A673 (cell line): ENCODE measurements at regions not wholly inside any gene's neighbourhood (a gene's known extent, or its start where the extent isn't known, plus 50 kb on each side); places are given as distances from the start of the nearest gene placed in this dataset.

ENCODE experiments used
- BruUV-seq: library from RNA; stranded (reverse); fragments of 400-500 nt; replicated peaks from 2 replicates; lab custom pipeline; 2021; lab: Mats Ljungman, UMichigan
- CTCF ChIA-PET: fragments of 300-600 bp; sonication (Branson Sonifier 250); formaldehyde crosslinking; loops from one replicate; lab custom pipeline; 2022; ENCODE audit warnings: antibody characterized with exemption; lab: Charles Lee
- POLR2A ChIA-PET: fragments of 300-600 bp; sonication (Branson Sonifier 250); formaldehyde crosslinking; loops from one replicate; lab custom pipeline; 2022; ENCODE audit warnings: antibody characterized with exemption; ENCODE audit not compliant: low non-redundant PET; lab: Charles Lee
- DNase-seq: peaks from one replicate; pipeline ENCODE4 v3.0.0-alpha.2; 2015; ENCODE audit warnings: low spot score
- H3K27ac ChIP-seq: fragments of 200-600 bp; sonication (generic); 2 replicates; pipeline ENCODE4 v1.5.1; 2016; ENCODE audit warnings: mixed run types, low read depth, mild to moderate bottlenecking, mixed read lengths, antibody characterized with exemption, low read length; ENCODE audit not compliant: poor library complexity, severe bottlenecking
- H3K27me3 ChIP-seq: fragments of 200-600 bp; sonication (generic); replicated peaks from 2 replicates; pipeline ENCODE4 v1.6.1; 2017; ENCODE audit warnings: mixed run types, low read depth, mild to moderate bottlenecking, mixed read lengths, antibody characterized with exemption, low read length; ENCODE audit not compliant: insufficient read depth, poor library complexity
- H3K36me3 ChIP-seq: fragments of 200-600 bp; sonication (generic); 2 replicates; pipeline ENCODE4 v1.6.1; 2016; ENCODE audit warnings: mixed run types, mild to moderate bottlenecking, mixed read lengths, antibody characterized with exemption, low read length; ENCODE audit not compliant: insufficient read depth, poor library complexity, severe bottlenecking
- H3K4me1 ChIP-seq: fragments of 200-600 bp; sonication (generic); 2 replicates; pipeline ENCODE4 v1.6.1; 2017; ENCODE audit warnings: mixed run types, mild to moderate bottlenecking, mixed read lengths, antibody characterized with exemption, low read length; ENCODE audit not compliant: insufficient read depth, poor library complexity, severe bottlenecking
- H3K4me3 ChIP-seq: fragments of 200-600 bp; sonication (generic); 2 replicates; pipeline ENCODE4 v1.5.1; 2016; ENCODE audit warnings: low read depth, mixed run types, mild to moderate bottlenecking, mixed read lengths, low read length; ENCODE audit not compliant: poor library complexity, severe bottlenecking
- H3K9me3 ChIP-seq: fragments of 200-600 bp; sonication (generic); 2 replicates; pipeline ENCODE4 v1.6.1; 2016; ENCODE audit warnings: mixed run types, low read depth, mild to moderate bottlenecking, mixed read lengths, antibody characterized with exemption, low read length; ENCODE audit not compliant: poor library complexity, severe bottlenecking
- CTCF ChIP-seq: fragments of 300-800, 200-600 bp; sonication (generic); conservative IDR thresholded peaks from 2 replicates; pipeline ENCODE4 v1.5.1; 2017; ENCODE audit warnings: low read depth, mild to moderate bottlenecking, antibody characterized with exemption, low read length, moderate library complexity, mixed read lengths
- EZH2 ChIP-seq: fragments of 200-600 bp; sonication (generic); IDR thresholded peaks from 2 replicates; pipeline ENCODE4 v1.6.1; 2017; ENCODE audit warnings: borderline replicate concordance, low read depth, mild to moderate bottlenecking, mixed read lengths, antibody characterized with exemption, low read length; ENCODE audit not compliant: poor library complexity, severe bottlenecking
- intact Hi-C: fragments of 100-400 bp; cut with micrococcal nuclease; formaldehyde crosslinking; loops from one replicate; pipeline ENCODE4 v1.10.0; 2022; ENCODE audit not compliant: unreplicated experiment

- H3K4me3 ChIP-seq, result no peak overlapping the region
- no peaks in the 10 kb centered on the region for H3K27me3 ChIP-seq
- POLR2A ChIA-PET, result no interaction called here
- no TSS peak for BruUV-seq
- no peaks in the 10 kb centered on the region for H3K9me3 ChIP-seq
- no peaks in the 10 kb centered on the region for H3K4me1 ChIP-seq
- H3K36me3 ChIP-seq, result no peaks in the 10 kb centered on the region
- H3K27ac ChIP-seq, result no peak overlapping the region
- peak; percentile 3 for DNase-seq
- CTCF ChIA-PET, result no interaction called here
- no peak for TF ChIP-seq EZH2
- TF ChIP-seq CTCF, result no peak
- intact Hi-C loops, result no loop called here
Measured at GRCh38 chr4:71130827-71131603, 137.6 kb downstream of the DCK start.

- H3K4me3 ChIP-seq, result no peak overlapping the region
- no peaks in the 10 kb centered on the region for H3K4me1 ChIP-seq
- POLR2A ChIA-PET, result no interaction called here
- CTCF ChIA-PET, result no interaction called here
- H3K36me3 ChIP-seq, result no peaks in the 10 kb centered on the region
- intact Hi-C loops, result no loop called here
- BruUV-seq, result no TSS peak
- H3K9me3 ChIP-seq, result no peaks in the 10 kb centered on the region
- H3K27me3 ChIP-seq, result no peaks in the 10 kb centered on the region
- DNase-seq, result no peak
- TF ChIP-seq CTCF (no peak), EZH2 (no peak)
- H3K27ac ChIP-seq, result no peak overlapping the region
Measured at GRCh38 chr4:71132486-71132885, 139.0 kb downstream of the DCK start.

DNA sequence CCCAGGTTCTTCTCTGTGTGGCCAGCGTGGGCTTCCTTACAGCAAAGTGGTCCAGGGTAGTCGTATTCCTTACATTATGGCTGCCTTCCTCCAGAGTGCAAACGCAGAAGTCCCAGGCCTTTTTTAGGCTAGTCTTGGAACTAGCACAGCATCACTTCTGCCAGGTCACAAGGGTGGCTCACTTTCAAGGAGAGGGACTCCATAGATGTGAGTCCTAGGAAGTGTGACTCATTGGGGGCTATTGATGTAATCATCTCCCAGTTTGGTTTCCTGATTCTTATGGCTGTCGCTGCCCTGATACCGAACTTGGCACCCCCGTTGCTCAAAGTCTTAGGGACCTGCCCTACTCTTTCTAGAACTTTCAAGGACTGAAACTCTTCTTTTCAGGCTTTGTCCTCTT is 140.0 kb downstream of the DCK start:
- POLR2A ChIA-PET, result no interaction called here
- H3K36me3 ChIP-seq, result no peaks in the 10 kb centered on the region
- no peaks in the 10 kb centered on the region for H3K4me1 ChIP-seq
- no peak overlapping the region for H3K4me3 ChIP-seq
- BruUV-seq, result no TSS peak
- H3K9me3 ChIP-seq, result no peaks in the 10 kb centered on the region
- CTCF ChIA-PET, result no interaction called here
- intact Hi-C loops, result no loop called here
- no peak overlapping the region for H3K27ac ChIP-seq
- TF ChIP-seq CTCF (no peak), EZH2 (no peak)
- H3K27me3 ChIP-seq, result no peaks in the 10 kb centered on the region
- DNase-seq, result no peak
